ENCODE measurements at regions not wholly inside any gene's neighbourhood (a gene's known extent, or its start where the extent isn't known, plus 50 kb on each side); places are given as distances from the start of the nearest gene placed in this dataset.
"Not testable (repeated sequence)": the region's sequence is repeated elsewhere in the genome, so short reads cannot be mapped to it uniquely, and the experiment has no call there.

- ATAC-seq (replicated peaks in 1 of 4); CTCF ChIA-PET; H3K4me3 Mint-ChIP-seq; H3K9me3 Mint-ChIP-seq; H3K4me1 ChIP-seq (ENCODE audit: control insufficient read depth in 1 of 2, extremely low read depth in 1 of 2, insufficient read depth in 2 of 2, low read length in 2 of 2); H3K27me3 ChIP-seq (replicated peaks in 1 of 2; ENCODE audit: control insufficient read depth in 2 of 2, extremely low read depth in 1 of 2, insufficient read depth in 2 of 2, low read length in 1 of 2); DNase-seq; H3K27me3 Mint-ChIP-seq; H3K4me3 ChIP-seq (ENCODE audit: control insufficient read depth in 1 of 2, extremely low read depth in 1 of 2, low read length in 1 of 2); POLR2A ChIA-PET; H3K4me1 Mint-ChIP-seq; H3K27ac ChIP-seq (ENCODE audit: low read length); H3K27ac Mint-ChIP-seq; H3K9me3 ChIP-seq; H3K36me3 ChIP-seq (ENCODE audit: control insufficient read depth in 2 of 2, extremely low read depth in 1 of 2, insufficient read depth in 1 of 2, low read length in 1 of 2); H3K36me3 Mint-ChIP-seq: not testable (repeated sequence)
- WGBS (ENCODE audit: insufficient coverage) = no CpG with 5 or more reads among the region's 3 CpGs
These were observed 63.1 kb downstream of the TRIM43 start for GRCh38 chr2:95654897-95655296.

- H3K27me3 Mint-ChIP-seq; H3K27ac ChIP-seq (ENCODE audit: low read length); DNase-seq; CTCF ChIA-PET; ATAC-seq (replicated peaks in 1 of 4); H3K36me3 ChIP-seq (ENCODE audit: control insufficient read depth in 2 of 2, extremely low read depth in 1 of 2, insufficient read depth in 1 of 2, low read length in 1 of 2); POLR2A ChIA-PET; H3K4me1 Mint-ChIP-seq; H3K27ac Mint-ChIP-seq; H3K36me3 Mint-ChIP-seq; H3K4me1 ChIP-seq (ENCODE audit: control insufficient read depth in 1 of 2, extremely low read depth in 1 of 2, insufficient read depth in 2 of 2, low read length in 2 of 2); H3K27me3 ChIP-seq (replicated peaks in 1 of 2; ENCODE audit: control insufficient read depth in 2 of 2, extremely low read depth in 1 of 2, insufficient read depth in 2 of 2, low read length in 1 of 2); H3K9me3 Mint-ChIP-seq; H3K9me3 ChIP-seq; H3K4me3 ChIP-seq (ENCODE audit: control insufficient read depth in 1 of 2, extremely low read depth in 1 of 2, low read length in 1 of 2); H3K4me3 Mint-ChIP-seq: not testable (repeated sequence)
- no CpG with 5 or more reads among the region's 1 CpG for WGBS (ENCODE audit: insufficient coverage)
These were observed 64.8 kb downstream of the TRIM43 start for GRCh38 chr2:95656553-95656952.

GRCh38 chr2:95657937-95658336 lies 66.1 kb downstream of the TRIM43 start:
- DNase-seq; H3K4me1 Mint-ChIP-seq; H3K27me3 ChIP-seq (replicated peaks in 1 of 2; ENCODE audit: control insufficient read depth in 2 of 2, extremely low read depth in 1 of 2, insufficient read depth in 2 of 2, low read length in 1 of 2); H3K36me3 Mint-ChIP-seq; CTCF ChIA-PET; H3K4me3 ChIP-seq (ENCODE audit: control insufficient read depth in 1 of 2, extremely low read depth in 1 of 2, low read length in 1 of 2); H3K9me3 ChIP-seq; H3K4me3 Mint-ChIP-seq; POLR2A ChIA-PET; H3K36me3 ChIP-seq (ENCODE audit: control insufficient read depth in 2 of 2, extremely low read depth in 1 of 2, insufficient read depth in 1 of 2, low read length in 1 of 2); H3K27ac Mint-ChIP-seq; H3K27me3 Mint-ChIP-seq; ATAC-seq (replicated peaks in 1 of 4); H3K4me1 ChIP-seq (ENCODE audit: control insufficient read depth in 1 of 2, extremely low read depth in 1 of 2, insufficient read depth in 2 of 2, low read length in 2 of 2); H3K9me3 Mint-ChIP-seq; H3K27ac ChIP-seq (ENCODE audit: low read length): not testable (repeated sequence)
- WGBS (ENCODE audit: insufficient coverage) = 89% methylated on average over 1 of the region's 3 CpGs

GRCh38 chr2:95660766-95661562 lies 69.2 kb downstream of the TRIM43 start:
- H3K36me3 ChIP-seq (ENCODE audit: control insufficient read depth in 2 of 2, extremely low read depth in 1 of 2, insufficient read depth in 1 of 2, low read length in 1 of 2); H3K9me3 Mint-ChIP-seq; CTCF ChIA-PET; H3K27me3 ChIP-seq (replicated peaks in 1 of 2; ENCODE audit: control insufficient read depth in 2 of 2, extremely low read depth in 1 of 2, insufficient read depth in 2 of 2, low read length in 1 of 2); ATAC-seq (replicated peaks in 1 of 4); H3K4me3 ChIP-seq (ENCODE audit: control insufficient read depth in 1 of 2, extremely low read depth in 1 of 2, low read length in 1 of 2); H3K4me1 ChIP-seq (ENCODE audit: control insufficient read depth in 1 of 2, extremely low read depth in 1 of 2, insufficient read depth in 2 of 2, low read length in 2 of 2); H3K27ac Mint-ChIP-seq; H3K36me3 Mint-ChIP-seq; H3K4me3 Mint-ChIP-seq; POLR2A ChIA-PET; H3K4me1 Mint-ChIP-seq; DNase-seq; H3K9me3 ChIP-seq; H3K27ac ChIP-seq (ENCODE audit: low read length): not testable (repeated sequence)
- H3K27me3 Mint-ChIP-seq = peaks cover 7 to 15% of the 10 kb centered on the region in 2 donors
- 95% methylated on average over 5 of the region's 16 CpGs for WGBS (ENCODE audit: insufficient coverage)

GRCh38 chr2:95663471-95664441 lies 72.0 kb downstream of the TRIM43 start:
- H3K4me1 Mint-ChIP-seq; H3K9me3 Mint-ChIP-seq; H3K27ac Mint-ChIP-seq; H3K9me3 ChIP-seq; H3K4me3 Mint-ChIP-seq; H3K4me1 ChIP-seq (ENCODE audit: control insufficient read depth in 1 of 2, extremely low read depth in 1 of 2, insufficient read depth in 2 of 2, low read length in 2 of 2); POLR2A ChIA-PET; H3K27ac ChIP-seq (ENCODE audit: low read length); ATAC-seq (replicated peaks in 1 of 4); DNase-seq; H3K36me3 Mint-ChIP-seq; H3K4me3 ChIP-seq (ENCODE audit: control insufficient read depth in 1 of 2, extremely low read depth in 1 of 2, low read length in 1 of 2); H3K27me3 ChIP-seq (replicated peaks in 1 of 2; ENCODE audit: control insufficient read depth in 2 of 2, extremely low read depth in 1 of 2, insufficient read depth in 2 of 2, low read length in 1 of 2); CTCF ChIA-PET; H3K36me3 ChIP-seq (ENCODE audit: control insufficient read depth in 2 of 2, extremely low read depth in 1 of 2, insufficient read depth in 1 of 2, low read length in 1 of 2): not testable (repeated sequence)
- WGBS (ENCODE audit: insufficient coverage) = 19% methylated on average over 16 of the region's 27 CpGs
- peaks cover 8 to 16% of the 10 kb centered on the region in 2 donors for H3K27me3 Mint-ChIP-seq

- H3K27ac Mint-ChIP-seq, H3K9me3 ChIP-seq: not testable (repeated sequence)
These were observed 74.8 kb downstream of the TRIM43 start for GRCh38 chr2:95666636-95667035.

More at GRCh38 chr2:95666636-95667035, 74.8 kb downstream of the TRIM43 start:
- H3K9me3 Mint-ChIP-seq; H3K36me3 Mint-ChIP-seq; H3K27ac ChIP-seq (ENCODE audit: low read length); CTCF ChIA-PET; ATAC-seq (replicated peaks in 1 of 4); H3K36me3 ChIP-seq (ENCODE audit: control insufficient read depth in 2 of 2, extremely low read depth in 1 of 2, insufficient read depth in 1 of 2, low read length in 1 of 2); H3K27me3 ChIP-seq (replicated peaks in 1 of 2; ENCODE audit: control insufficient read depth in 2 of 2, extremely low read depth in 1 of 2, insufficient read depth in 2 of 2, low read length in 1 of 2); DNase-seq; H3K4me3 Mint-ChIP-seq; H3K4me3 ChIP-seq (ENCODE audit: control insufficient read depth in 1 of 2, extremely low read depth in 1 of 2, low read length in 1 of 2); POLR2A ChIA-PET; H3K4me1 ChIP-seq (ENCODE audit: control insufficient read depth in 1 of 2, extremely low read depth in 1 of 2, insufficient read depth in 2 of 2, low read length in 2 of 2): not testable (repeated sequence)
- WGBS (ENCODE audit: insufficient coverage) = no CpG with 5 or more reads among the region's 2 CpGs
- H3K27me3 Mint-ChIP-seq = peaks cover 12 to 16% of the 10 kb centered on the region in 2 donors
- H3K4me1 Mint-ChIP-seq = peaks cover 12 to 15% (median 13%) of the 10 kb centered on the region in 3 donors
